GM12878 (cell line): ENCODE measurements at regions not wholly inside any gene's neighbourhood (a gene's known extent, or its start where the extent isn't known, plus 50 kb on each side); places are given as distances from the start of the nearest gene placed in this dataset.

Source experiments
- ATAC-seq: fragments of 200-7000 bp; cut with Tn5 transposase; 3 replicates; pipeline ENCODE4 v1.9.1; 2020; ENCODE audit warnings: mild to moderate bottlenecking, moderate library complexity
- BruUV-seq: library from RNA; stranded (reverse); fragments of 400-500 nt; replicated peaks from 2 replicates; lab custom pipeline; 2021; lab: Mats Ljungman, UMichigan
- CTCF ChIA-PET: fragments of 300-600 bp; sonication (Branson Sonifier 250); formaldehyde crosslinking; extraction: SDS; loops from one replicate; lab custom pipeline; 2021; ENCODE audit warnings: inconsistent platforms; lab: Yijun Ruan, JAX
- POLR2A ChIA-PET: fragments of 350-600 bp; formaldehyde crosslinking; extraction: SDS; loops from one replicate; lab custom pipeline; 2021; ENCODE audit warnings: inconsistent platforms; lab: Charles Lee
- RAD21 ChIA-PET: fragments of 300-600 bp; sonication (Branson Sonifier 250); formaldehyde crosslinking; loops from one replicate; lab custom pipeline; 2023; ENCODE audit warnings: antibody characterized with exemption; ENCODE audit not compliant: unreplicated experiment; lab: Charles Lee
- SMC1A ChIA-PET: fragments of 300-600 bp; sonication (Branson Sonifier 250); formaldehyde crosslinking; loops from one replicate; lab custom pipeline; 2023; ENCODE audit not compliant: unreplicated experiment, uncharacterized antibody; lab: Charles Lee
- DNase-seq: peaks from one replicate; pipeline ENCODE4 v3.0.0-alpha.2; 2011; ENCODE audit warnings: low read depth, low spot score
- FAIRE-seq: peaks from 3 replicates; lab custom pipeline; 2011; peaks lifted over from hg19 to GRCh38; lab: Jason Lieb, UNC
- H2AFZ ChIP-seq: 2 replicates; pipeline ENCODE4 v1.6.0; 2011; ENCODE audit warnings: low read depth, low read length, control low read depth; ENCODE audit not compliant: control insufficient read depth
- H3K27ac ChIP-seq: 2 replicates; pipeline ENCODE4 v1.5.1; 2011; ENCODE audit warnings: control low read depth; ENCODE audit not compliant: control insufficient read depth, insufficient read depth
- H3K27me3 ChIP-seq, 2 experiments: replicated peaks in 1 of 2; 2 replicates each; pipeline versions ENCODE4 v1.6.0 to v1.6.1; 2011; ENCODE audit warnings: low read length in 1 of 2; ENCODE audit not compliant: control insufficient read depth in 2 of 2, insufficient read depth in 2 of 2
- H3K36me3 ChIP-seq, 2 experiments: 2 replicates each; pipeline ENCODE4 v1.5.1; 2011; ENCODE audit warnings: low read length in 1 of 2; ENCODE audit not compliant: control insufficient read depth in 2 of 2, insufficient read depth in 2 of 2
- H3K4me1 ChIP-seq: 2 replicates; pipeline ENCODE4 v1.6.1; 2011; ENCODE audit warnings: mild to moderate bottlenecking, low read length, moderate library complexity, mixed read lengths; ENCODE audit not compliant: control insufficient read depth, insufficient read depth
- H3K4me2 ChIP-seq: 2 replicates; pipeline ENCODE4 v1.6.0; 2011; ENCODE audit warnings: control low read depth; ENCODE audit not compliant: control insufficient read depth, insufficient read depth
- H3K4me3 ChIP-seq: fragments of 200-600 bp; sonication (generic); 2 replicates; pipeline ENCODE4 v1.5.1; 2016
- H3K79me2 ChIP-seq: 2 replicates; pipeline ENCODE4 v1.6.0; 2011; ENCODE audit warnings: low read length; ENCODE audit not compliant: control insufficient read depth, insufficient read depth
- H3K9ac ChIP-seq: 2 replicates; pipeline ENCODE4 v1.8.0; 2011; ENCODE audit warnings: low read length, control low read depth, mixed read lengths; ENCODE audit not compliant: control insufficient read depth, insufficient read depth
- H3K9me3 ChIP-seq: replicated peaks from 3 replicates; pipeline ENCODE4 v1.5.1; 2011; ENCODE audit warnings: mild to moderate bottlenecking, low read length; ENCODE audit not compliant: control insufficient read depth, insufficient read depth
- H4K20me1 ChIP-seq: 2 replicates; pipeline ENCODE4 v1.6.0; 2011; ENCODE audit not compliant: control insufficient read depth, insufficient read depth
- ASH2L ChIP-seq: fragments of 300-600, 200-600 bp; sonication (generic); IDR thresholded peaks from 2 replicates; pipeline ENCODE4 v1.6.1; 2017; ENCODE audit warnings: low read depth, mild to moderate bottlenecking, borderline replicate concordance
- CBX5 ChIP-seq: sonication (generic); IDR thresholded peaks from 2 replicates; pipeline ENCODE4 v1.6.1; 2016; ENCODE audit warnings: low read depth, moderate library complexity, mild to moderate bottlenecking, inconsistent platforms
- CREM ChIP-seq: IDR thresholded peaks from 2 replicates; pipeline ENCODE4 v1.6.1; 2014; ENCODE audit warnings: antibody characterized with exemption, low read depth
- JUNB ChIP-seq: IDR thresholded peaks from 2 replicates; pipeline ENCODE4 v1.6.1; 2016; ENCODE audit warnings: antibody characterized with exemption, mild to moderate bottlenecking
- JUND ChIP-seq: IDR thresholded peaks from 2 replicates; pipeline ENCODE4 v1.6.1; 2012; ENCODE audit warnings: low read depth, mild to moderate bottlenecking, low read length, improper control_type of control experiment, moderate library complexity
- MEF2B ChIP-seq: fragments of 450-650 bp; IDR thresholded peaks from 2 replicates; pipeline ENCODE4 v1.6.1; 2018; ENCODE audit warnings: mild to moderate bottlenecking, moderate library complexity; ENCODE audit not compliant: partially characterized antibody, poor library complexity, severe bottlenecking
- NBN ChIP-seq: fragments of 450-650 bp; IDR thresholded peaks from 2 replicates; pipeline ENCODE4 v1.6.1; 2016
- NFIC ChIP-seq: IDR thresholded peaks from 2 replicates; pipeline ENCODE4 v1.6.1; 2012; ENCODE audit warnings: low read depth, mild to moderate bottlenecking, inconsistent platforms, low read length, moderate library complexity
- NRF1 ChIP-seq: conservative IDR thresholded peaks from 2 replicates; pipeline ENCODE4 v1.6.1; 2011; ENCODE audit warnings: mild to moderate bottlenecking, low read depth, low read length, improper control_type of control experiment
- RELA ChIP-seq: fragments of 450-650 bp; IDR thresholded peaks from 2 replicates; pipeline ENCODE4 v1.8.0; 2014; ENCODE audit warnings: borderline replicate concordance; ENCODE audit not compliant: partially characterized antibody
- SMAD1 ChIP-seq: fragments of 450-650 bp; IDR thresholded peaks from 2 replicates; pipeline ENCODE4 v1.6.1; 2018; ENCODE audit warnings: mild to moderate bottlenecking, low read depth; ENCODE audit not compliant: partially characterized antibody
- SPI1 ChIP-seq: IDR thresholded peaks from 2 replicates; pipeline ENCODE4 v1.6.1; 2011; ENCODE audit warnings: low read depth, mild to moderate bottlenecking, low read length, moderate library complexity, borderline replicate concordance; ENCODE audit not compliant: insufficient read depth
- SUPT20H ChIP-seq: IDR thresholded peaks from 2 replicates; pipeline ENCODE4 v1.6.1; 2011; ENCODE audit warnings: low read depth, mild to moderate bottlenecking, low read length, moderate library complexity, borderline replicate concordance; ENCODE audit not compliant: control insufficient read depth
- TARDBP ChIP-seq: IDR thresholded peaks from 2 replicates; pipeline ENCODE4 v1.6.1; 2016; ENCODE audit warnings: borderline replicate concordance
- ZNF24 ChIP-seq: fragments of 450-650 bp; IDR thresholded peaks from 2 replicates; pipeline ENCODE4 v1.6.1; 2017; ENCODE audit warnings: antibody characterized with exemption, mild to moderate bottlenecking
- WGBS: methylation state at CpG from one replicate; pipeline ENCODE4 v1.1.6; 2016; ENCODE audit warnings: low lambda C conversion rate; ENCODE audit not compliant: insufficient replicate concordance, insufficient coverage; ENCODE audit errors: missing lambda C conversion rate; 5-methylcytosine and 5-hydroxymethylcytosine counted together
- in situ Hi-C: fragments of 300-500 bp; cut with MboI; formaldehyde crosslinking; loops from 9 replicates; pipeline ENCODE4 v1.14.3; 2018; ENCODE audit warnings: mixed read lengths
- intact Hi-C: fragments of 100-400 bp; cut with micrococcal nuclease; formaldehyde crosslinking; loops from one replicate; pipeline ENCODE4 v1.14.2; 2022; ENCODE audit not compliant: unreplicated experiment
- TF ChIP-seq, protein P1 (sequence below): fragments of 450-650 bp; IDR thresholded peaks from 2 replicates; pipeline ENCODE4 v1.6.1; 2017; ENCODE audit warnings: antibody characterized with exemption, mild to moderate bottlenecking, moderate library complexity

DNA sequence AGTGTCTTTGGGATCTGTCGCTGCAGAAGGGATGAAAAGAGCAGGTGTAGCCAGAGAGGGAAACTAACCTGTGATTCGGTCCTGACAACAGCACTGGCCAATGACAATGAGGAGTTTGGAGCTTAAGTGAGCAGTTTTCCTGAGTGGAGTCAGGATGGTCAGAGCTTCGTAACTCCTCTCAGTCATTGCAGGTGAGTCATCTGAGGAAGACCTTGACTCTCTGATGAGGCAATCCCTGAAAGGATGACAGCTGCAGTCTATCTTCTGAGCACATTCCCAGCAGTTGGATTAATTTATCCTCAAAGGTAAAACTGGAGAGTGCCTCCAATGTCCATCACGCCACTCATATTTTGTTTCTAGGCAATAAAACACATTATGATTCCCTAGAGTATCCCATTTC lies 401.9 kb downstream of the POM121L12 start:
- H3K4me3 ChIP-seq, result no peak overlapping the region
- H3K9ac ChIP-seq, result no peak overlapping the region
- no peaks in the 10 kb centered on the region for H3K9me3 ChIP-seq
- BruUV-seq, result no TSS peak
- DNase-seq, result no peak
- no peaks in the 10 kb centered on the region for H4K20me1 ChIP-seq
- POLR2A ChIA-PET, result no interaction called here
- no peaks in the 10 kb centered on the region for H3K27me3 ChIP-seq
- H3K79me2 ChIP-seq, result no peaks in the 10 kb centered on the region
- H2AFZ ChIP-seq, result no peak overlapping the region
- no peaks in the 10 kb centered on the region for H3K4me1 ChIP-seq
- in situ Hi-C loops, result no loop called here
- H3K4me2 ChIP-seq, result no peak overlapping the region
- no peak for ATAC-seq
- SMC1A ChIA-PET, result no interaction called here
- no peak overlapping the region for H3K27ac ChIP-seq
- no peak for FAIRE-seq
- 24% methylated on average over 4 of the region's 4 CpGs for WGBS
- CTCF ChIA-PET, result no interaction called here
- H3K36me3 ChIP-seq, result no peaks in the 10 kb centered on the region
- intact Hi-C loops, result no loop called here
- TF ChIP-seq, protein P1, sequence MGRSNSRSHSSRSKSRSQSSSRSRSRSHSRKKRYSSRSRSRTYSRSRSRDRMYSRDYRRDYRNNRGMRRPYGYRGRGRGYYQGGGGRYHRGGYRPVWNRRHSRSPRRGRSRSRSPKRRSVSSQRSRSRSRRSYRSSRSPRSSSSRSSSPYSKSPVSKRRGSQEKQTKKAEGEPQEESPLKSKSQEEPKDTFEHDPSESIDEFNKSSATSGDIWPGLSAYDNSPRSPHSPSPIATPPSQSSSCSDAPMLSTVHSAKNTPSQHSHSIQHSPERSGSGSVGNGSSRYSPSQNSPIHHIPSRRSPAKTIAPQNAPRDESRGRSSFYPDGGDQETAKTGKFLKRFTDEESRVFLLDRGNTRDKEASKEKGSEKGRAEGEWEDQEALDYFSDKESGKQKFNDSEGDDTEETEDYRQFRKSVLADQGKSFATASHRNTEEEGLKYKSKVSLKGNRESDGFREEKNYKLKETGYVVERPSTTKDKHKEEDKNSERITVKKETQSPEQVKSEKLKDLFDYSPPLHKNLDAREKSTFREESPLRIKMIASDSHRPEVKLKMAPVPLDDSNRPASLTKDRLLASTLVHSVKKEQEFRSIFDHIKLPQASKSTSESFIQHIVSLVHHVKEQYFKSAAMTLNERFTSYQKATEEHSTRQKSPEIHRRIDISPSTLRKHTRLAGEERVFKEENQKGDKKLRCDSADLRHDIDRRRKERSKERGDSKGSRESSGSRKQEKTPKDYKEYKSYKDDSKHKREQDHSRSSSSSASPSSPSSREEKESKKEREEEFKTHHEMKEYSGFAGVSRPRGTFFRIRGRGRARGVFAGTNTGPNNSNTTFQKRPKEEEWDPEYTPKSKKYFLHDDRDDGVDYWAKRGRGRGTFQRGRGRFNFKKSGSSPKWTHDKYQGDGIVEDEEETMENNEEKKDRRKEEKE, result no peak
- TF ChIP-seq SMAD1, result no peak
- TF ChIP-seq CREM, result no peak
- TF ChIP-seq JUND, result no peak
- no peak for TF ChIP-seq NFIC
- TF ChIP-seq JUNB, result no peak
- TF ChIP-seq ZNF24, result no peak
- no peak for TF ChIP-seq NRF1
- no peak for TF ChIP-seq TARDBP
- no peak for TF ChIP-seq ASH2L
- TF ChIP-seq NBN, result no peak
- no peak for TF ChIP-seq SPI1
- TF ChIP-seq SUPT20H, result no peak
- TF ChIP-seq CBX5, result no peak
- no peak for TF ChIP-seq MEF2B
- TF ChIP-seq RELA, result no peak
- RAD21 ChIA-PET, result no interaction called here
